GM21360 (cell line): ENCODE measurements at regions not wholly inside any gene's neighbourhood (a gene's known extent, or its start where the extent isn't known, plus 50 kb on each side); places are given as distances from the start of the nearest gene placed in this dataset.
A peak's percentile ranks its signal among the peaks of the same experiment; 100 is the strongest.
"Not testable (repeated sequence)": the region's sequence is repeated elsewhere in the genome, so short reads cannot be mapped to it uniquely, and the experiment has no call there.

ENCODE experiments used
- ATAC-seq: cut with Tn5 transposase; IDR thresholded peaks from one replicate; pipeline ENCODE4 v1.9.1; 2021; ENCODE audit warnings: mild to moderate bottlenecking, moderate library complexity; ENCODE audit not compliant: unreplicated experiment

GRCh38 chr13:75985132-75985531 is 349.0 kb downstream of the LMO7 start:
- no peak for ATAC-seq

- no peak for ATAC-seq
Measured at GRCh38 chr13:75978818-75979217, 342.7 kb downstream of the LMO7 start.

- no peak for ATAC-seq
Measured at GRCh38 chr13:75968103-75968838, 332.1 kb downstream of the LMO7 start.

- no peak for ATAC-seq
Measured at GRCh38 chr13:75963302-75963701, 327.2 kb downstream of the LMO7 start.

GRCh38 chr13:75961911-75962310 is 325.8 kb downstream of the LMO7 start:
- ATAC-seq: no peak

GRCh38 chr13:75960538-75960994 is 324.4 kb downstream of the LMO7 start:
- peak; percentile 99 for ATAC-seq

- no peak for ATAC-seq
Measured at GRCh38 chr13:75959861-75960481, 323.8 kb downstream of the LMO7 start.

GRCh38 chr13:75953589-75953988 is 317.5 kb downstream of the LMO7 start:
- not testable (repeated sequence) for ATAC-seq

- no peak for ATAC-seq
Measured at GRCh38 chr13:75947448-75947847, 311.3 kb downstream of the LMO7 start.

GRCh38 chr13:75946536-75947284 is 310.6 kb downstream of the LMO7 start:
- ATAC-seq: no peak

GRCh38 chr13:75945841-75946482 is 309.8 kb downstream of the LMO7 start:
- no peak for ATAC-seq

GRCh38 chr13:75938811-75939560 is 302.9 kb downstream of the LMO7 start:
- ATAC-seq: no peak

- ATAC-seq: no peak
Measured at GRCh38 chr13:75936791-75937190, 300.7 kb downstream of the LMO7 start.

- ATAC-seq: no peak
Measured at GRCh38 chr13:75935805-75936204, 299.7 kb downstream of the LMO7 start.

GRCh38 chr13:75934889-75935288 is 298.8 kb downstream of the LMO7 start:
- ATAC-seq: no peak

GRCh38 chr13:75932636-75933035 is 296.5 kb downstream of the LMO7 start:
- no peak for ATAC-seq

GRCh38 chr13:75931116-75931515 is 295.0 kb downstream of the LMO7 start:
- no peak for ATAC-seq

GRCh38 chr13:75929076-75929475 is 292.9 kb downstream of the LMO7 start:
- no peak for ATAC-seq

GRCh38 chr13:75927183-75927669 is 291.1 kb downstream of the LMO7 start:
- no peak for ATAC-seq

- ATAC-seq: no peak
Measured at GRCh38 chr13:75920536-75920935, 284.4 kb downstream of the LMO7 start.
